Nephron (organoid): ENCODE measurements at regions not wholly inside any gene's neighbourhood (a gene's known extent, or its start where the extent isn't known, plus 50 kb on each side); places are given as distances from the start of the nearest gene placed in this dataset.
A peak's percentile ranks its signal among the peaks of the same experiment; 100 is the strongest.

Source experiments
- H3K27ac Mint-ChIP-seq, 3 experiments: 2 replicates each; pipeline ENCODE4 v1.8.0; 2020; ENCODE audit warnings: mixed read lengths in 3 of 3, mild to moderate bottlenecking in 2 of 3, moderate library complexity in 1 of 3
- H3K27me3 Mint-ChIP-seq: 2 replicates; pipeline ENCODE4 v1.8.0; 2021; ENCODE audit warnings: low read depth, mild to moderate bottlenecking, moderate library complexity, mixed read lengths
- H3K36me3 Mint-ChIP-seq: 2 replicates; pipeline ENCODE4 v1.8.0; 2020; ENCODE audit warnings: low read depth, mixed read lengths
- H3K4me1 Mint-ChIP-seq: 2 replicates; pipeline ENCODE4 v1.8.0; 2020; ENCODE audit warnings: mixed read lengths
- H3K4me3 Mint-ChIP-seq, 3 experiments: 2 replicates each; pipeline ENCODE4 v1.8.0; 2020; ENCODE audit warnings: mild to moderate bottlenecking in 3 of 3, mixed read lengths in 3 of 3, moderate library complexity in 2 of 3
- H3K9me3 Mint-ChIP-seq: 2 replicates; pipeline ENCODE4 v1.8.0; 2020; ENCODE audit warnings: mixed read lengths
- TF ChIP-seq, protein P1 (sequence below), 3 experiments: fragments of 200-600 bp; sonication (generic); IDR thresholded peaks; one replicate each; pipeline ENCODE4 v1.5.0; 2021; ENCODE audit warnings: antibody characterized with exemption in 3 of 3; ENCODE audit not compliant: unreplicated experiment in 3 of 3

DNA sequence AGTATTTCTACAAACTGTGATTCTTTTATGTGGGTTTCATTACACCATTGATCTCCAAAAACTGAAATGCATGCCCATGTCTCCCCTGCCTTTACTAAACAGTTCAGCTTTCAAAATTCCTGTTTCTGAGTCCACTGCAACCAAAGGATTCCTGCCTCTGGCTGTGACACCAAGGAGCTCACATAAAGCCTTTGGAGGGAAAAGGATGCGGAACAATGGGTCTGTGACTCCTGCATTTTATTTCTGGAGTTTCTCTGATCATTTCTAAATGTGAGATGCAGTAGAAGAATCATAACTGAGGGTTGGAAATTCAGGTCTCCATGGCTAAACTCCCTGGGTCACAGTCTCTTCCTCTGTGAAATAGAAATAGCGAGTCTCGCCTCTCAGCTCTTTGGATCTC is 149.5 kb downstream of the MEX3B start:
- peaks cover 41% of the 10 kb centered on the region for H3K4me1 Mint-ChIP-seq
- H3K27ac Mint-ChIP-seq, result no peak overlapping the region
- H3K27me3 Mint-ChIP-seq, result no peaks in the 10 kb centered on the region
- TF ChIP-seq, protein P1, sequence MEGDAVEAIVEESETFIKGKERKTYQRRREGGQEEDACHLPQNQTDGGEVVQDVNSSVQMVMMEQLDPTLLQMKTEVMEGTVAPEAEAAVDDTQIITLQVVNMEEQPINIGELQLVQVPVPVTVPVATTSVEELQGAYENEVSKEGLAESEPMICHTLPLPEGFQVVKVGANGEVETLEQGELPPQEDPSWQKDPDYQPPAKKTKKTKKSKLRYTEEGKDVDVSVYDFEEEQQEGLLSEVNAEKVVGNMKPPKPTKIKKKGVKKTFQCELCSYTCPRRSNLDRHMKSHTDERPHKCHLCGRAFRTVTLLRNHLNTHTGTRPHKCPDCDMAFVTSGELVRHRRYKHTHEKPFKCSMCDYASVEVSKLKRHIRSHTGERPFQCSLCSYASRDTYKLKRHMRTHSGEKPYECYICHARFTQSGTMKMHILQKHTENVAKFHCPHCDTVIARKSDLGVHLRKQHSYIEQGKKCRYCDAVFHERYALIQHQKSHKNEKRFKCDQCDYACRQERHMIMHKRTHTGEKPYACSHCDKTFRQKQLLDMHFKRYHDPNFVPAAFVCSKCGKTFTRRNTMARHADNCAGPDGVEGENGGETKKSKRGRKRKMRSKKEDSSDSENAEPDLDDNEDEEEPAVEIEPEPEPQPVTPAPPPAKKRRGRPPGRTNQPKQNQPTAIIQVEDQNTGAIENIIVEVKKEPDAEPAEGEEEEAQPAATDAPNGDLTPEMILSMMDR (IDR thresholded peaks at IDR 0.05; ENCODE audit: unreplicated experiment in 3 of 3), result no peak
- no peaks in the 10 kb centered on the region for H3K36me3 Mint-ChIP-seq
- H3K9me3 Mint-ChIP-seq, result no peaks in the 10 kb centered on the region
- no peak overlapping the region for H3K4me3 Mint-ChIP-seq

DNA sequence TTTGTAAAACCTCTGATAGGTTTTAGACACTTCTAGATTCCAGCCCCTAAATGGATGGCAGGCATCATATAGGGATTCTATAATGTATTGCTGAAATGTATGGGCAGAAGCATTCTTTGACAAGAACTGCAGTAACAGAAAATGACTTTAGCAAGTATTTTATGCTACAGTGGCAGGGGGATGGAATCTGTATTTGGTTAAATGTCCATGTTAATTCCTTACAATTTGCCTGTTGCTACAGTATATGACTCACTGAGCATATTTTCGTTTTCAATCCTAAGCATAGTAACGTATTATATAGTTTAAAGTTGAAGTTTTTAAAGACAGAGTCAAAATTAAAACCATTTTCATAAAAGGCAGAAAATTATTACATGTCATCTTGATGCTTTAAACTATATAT is 150.1 kb downstream of the MEX3B start:
- Mint-ChIP-seq H3K4me3 (no peak overlapping the region), H3K36me3 (no peaks in the 10 kb centered on the region), H3K4me1 (peaks cover 37% of the 10 kb centered on the region), H3K9me3 (no peaks in the 10 kb centered on the region), H3K27ac (no peak overlapping the region), H3K27me3 (no peaks in the 10 kb centered on the region)
- TF ChIP-seq, protein P1 (IDR thresholded peaks at IDR 0.05; ENCODE audit: unreplicated experiment in 3 of 3), result no peak

DNA sequence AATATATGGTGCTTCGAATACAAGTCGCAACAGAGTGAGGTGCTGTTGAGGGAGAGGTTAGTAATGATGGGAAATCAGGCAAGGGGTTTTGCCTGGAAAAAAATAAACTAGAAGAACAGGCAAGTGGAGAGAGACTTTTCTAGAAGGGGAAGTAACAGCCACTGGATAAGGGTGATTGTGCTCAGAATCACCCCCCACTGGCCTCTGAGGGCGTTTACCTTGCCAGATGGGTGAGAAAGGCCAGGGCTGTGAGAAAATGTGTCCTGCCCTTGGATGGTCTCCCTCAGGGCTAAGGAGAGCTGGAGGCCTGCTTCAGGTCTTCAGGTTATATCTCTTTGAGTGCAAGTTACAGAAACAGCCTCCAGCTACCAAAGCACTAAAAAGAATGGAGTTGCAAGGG is 151.8 kb downstream of the MEX3B start:
- no peak overlapping the region for H3K4me3 Mint-ChIP-seq
- no peaks in the 10 kb centered on the region for H3K27me3 Mint-ChIP-seq
- TF ChIP-seq, protein P1 (IDR thresholded peaks at IDR 0.05; ENCODE audit: unreplicated experiment in 3 of 3), result no peak
- H3K9me3 Mint-ChIP-seq, result no peaks in the 10 kb centered on the region
- H3K4me1 Mint-ChIP-seq, result peaks cover 37% of the 10 kb centered on the region
- H3K36me3 Mint-ChIP-seq, result no peaks in the 10 kb centered on the region
- H3K27ac Mint-ChIP-seq, result peak overlapping the region in 1 of 3 experiments; percentile 76

DNA sequence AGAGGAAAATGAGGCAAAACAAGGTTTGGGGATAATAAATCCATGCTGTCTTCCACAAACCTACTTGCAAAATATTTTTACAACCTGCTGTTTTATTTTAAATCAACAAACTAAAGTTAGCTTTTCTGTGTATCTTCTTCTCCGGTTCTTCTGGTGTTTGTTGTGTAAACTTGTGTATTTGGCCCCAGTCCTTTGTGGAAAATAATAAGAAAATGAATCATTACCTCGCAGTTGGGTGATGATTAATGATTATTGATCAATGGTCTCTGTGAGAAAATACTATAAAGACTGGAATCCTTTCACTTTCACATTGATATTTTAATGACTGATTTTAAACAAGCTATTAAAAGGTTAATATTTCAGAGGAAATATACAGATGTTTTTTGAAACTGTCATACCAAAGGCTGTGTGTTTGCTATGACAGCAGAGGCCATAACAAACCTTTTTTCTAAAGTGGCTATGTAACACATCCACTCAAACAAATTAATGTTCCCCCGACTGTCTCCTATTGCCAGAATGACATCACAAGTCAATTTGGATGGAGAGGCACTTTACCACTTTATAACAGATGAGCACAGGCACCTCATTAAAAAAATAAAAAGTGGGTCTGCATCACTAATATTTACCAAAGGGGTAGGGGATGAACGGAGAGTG is 152.5 kb downstream of the MEX3B start:
- Mint-ChIP-seq H3K4me1 (peaks cover 43% of the 10 kb centered on the region), H3K4me3 (no peak overlapping the region), H3K27me3 (no peaks in the 10 kb centered on the region), H3K9me3 (no peaks in the 10 kb centered on the region), H3K27ac (peak overlapping the region in 1 of 3 experiments; percentile 44), H3K36me3 (no peaks in the 10 kb centered on the region)
- TF ChIP-seq, protein P1 (IDR thresholded peaks at IDR 0.05; ENCODE audit: unreplicated experiment in 3 of 3), result no peak

DNA sequence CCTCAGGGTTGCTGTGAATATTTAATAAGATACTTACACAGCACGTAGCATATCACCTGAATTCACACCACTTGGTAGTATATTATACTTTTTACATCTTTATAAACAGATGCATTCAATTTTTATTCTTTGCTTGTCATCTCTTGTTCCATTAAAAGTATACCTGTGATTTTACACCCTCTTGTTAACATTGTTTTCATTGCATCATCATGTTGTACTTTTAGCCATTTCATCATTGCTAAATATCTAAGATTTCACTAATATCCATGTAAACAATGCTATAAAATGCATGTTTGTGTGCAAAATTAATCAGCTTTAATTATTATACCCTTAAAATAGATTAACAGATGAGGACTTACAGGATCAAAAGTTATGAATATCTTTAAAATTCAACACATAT is 155.3 kb downstream of the MEX3B start:
- H3K36me3 Mint-ChIP-seq, result peaks cover 5% of the 10 kb centered on the region
- TF ChIP-seq, protein P1 (IDR thresholded peaks at IDR 0.05; ENCODE audit: unreplicated experiment in 3 of 3), result no peak
- no peak overlapping the region for H3K4me3 Mint-ChIP-seq
- no peak overlapping the region for H3K27ac Mint-ChIP-seq
- peaks cover 7% of the 10 kb centered on the region for H3K9me3 Mint-ChIP-seq
- peaks cover 5% of the 10 kb centered on the region for H3K27me3 Mint-ChIP-seq
- H3K4me1 Mint-ChIP-seq, result peaks cover 50% of the 10 kb centered on the region

DNA sequence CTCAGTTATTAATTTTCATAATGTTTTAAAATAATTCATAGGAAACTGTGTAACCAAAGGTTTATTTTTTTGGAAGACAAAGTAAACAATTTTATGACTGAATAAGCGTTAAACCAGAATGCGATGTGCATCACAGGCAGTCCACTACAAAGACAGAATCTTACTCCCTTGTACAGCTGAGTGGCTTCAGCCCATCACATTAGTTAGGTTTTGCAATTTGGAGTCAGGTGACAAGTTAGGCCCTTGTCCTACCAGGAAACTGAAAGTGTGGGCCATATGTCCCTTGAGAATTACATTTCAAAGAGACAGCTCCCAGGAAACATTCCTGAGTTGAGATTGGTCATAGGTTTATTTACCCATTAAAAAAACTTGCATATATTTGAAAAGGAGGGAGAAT is 156.3 kb downstream of the MEX3B start:
- Mint-ChIP-seq H3K27me3 (peaks cover 5% of the 10 kb centered on the region), H3K27ac (peak overlapping the region in 1 of 3 experiments; percentile 85), H3K9me3 (peaks cover 7% of the 10 kb centered on the region), H3K4me1 (peaks cover 48% of the 10 kb centered on the region), H3K36me3 (peaks cover 5% of the 10 kb centered on the region), H3K4me3 (no peak overlapping the region)
- TF ChIP-seq, protein P1 (IDR thresholded peaks at IDR 0.05; ENCODE audit: unreplicated experiment in 3 of 3), result no peak
